ENCODE measurements at regions not wholly inside any gene's neighbourhood (a gene's known extent, or its start where the extent isn't known, plus 50 kb on each side); places are given as distances from the start of the nearest gene placed in this dataset.
"Not testable (repeated sequence)": the region's sequence is repeated elsewhere in the genome, so short reads cannot be mapped to it uniquely, and the experiment has no call there.

DNA sequence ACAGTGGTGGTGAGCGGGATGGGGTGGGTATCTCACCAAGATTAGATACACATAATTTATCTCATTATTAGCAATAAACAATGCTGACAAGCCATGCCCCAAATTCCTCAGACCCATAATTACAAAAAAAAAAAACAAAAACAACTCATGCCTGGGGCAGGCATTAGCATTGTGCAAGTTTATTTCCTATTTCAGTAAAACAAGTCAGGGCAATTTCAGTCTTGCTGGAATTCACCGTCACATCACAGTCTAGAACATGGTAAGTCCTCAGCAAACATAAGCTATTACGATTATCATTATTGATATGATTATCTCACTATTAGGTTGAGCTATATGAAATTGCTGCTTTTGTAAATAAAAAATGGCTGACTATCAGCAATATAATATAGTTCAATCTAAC, 57.5 kb upstream of the GNAQ start:
- H3K4me3 ChIP-seq (ENCODE audit: low read depth in 1 of 3, low read length in 3 of 3), result no peak overlapping the region
- WGBS, 3 donors, result 58 to 86% (median 83%) methylated on average over 3 of the region's 3 CpGs
- DNase-seq, result no peak
- no peaks in the 10 kb centered on the region for H3K27me3 ChIP-seq (ENCODE audit: control insufficient read depth in 3 of 3, insufficient read depth in 3 of 3, low read length in 3 of 3)
- H3K27ac ChIP-seq (ENCODE audit: low read depth in 1 of 3, low read length in 2 of 3), result no peak overlapping the region
- no peak for FAIRE-seq
- H3K36me3 ChIP-seq (ENCODE audit: control insufficient read depth in 3 of 3, insufficient read depth in 2 of 3, low read depth in 1 of 3, low read length in 3 of 3), result no peaks in the 10 kb centered on the region
- H3K9me3 ChIP-seq (ENCODE audit: control insufficient read depth in 2 of 2, insufficient read depth in 1 of 2, low read depth in 1 of 2, low read length in 1 of 2), result no peaks in the 10 kb centered on the region
- no peaks in the 10 kb centered on the region for H3K4me1 ChIP-seq (ENCODE audit: control insufficient read depth in 3 of 3, insufficient read depth in 2 of 3, low read depth in 1 of 3, low read length in 2 of 3)

DNA sequence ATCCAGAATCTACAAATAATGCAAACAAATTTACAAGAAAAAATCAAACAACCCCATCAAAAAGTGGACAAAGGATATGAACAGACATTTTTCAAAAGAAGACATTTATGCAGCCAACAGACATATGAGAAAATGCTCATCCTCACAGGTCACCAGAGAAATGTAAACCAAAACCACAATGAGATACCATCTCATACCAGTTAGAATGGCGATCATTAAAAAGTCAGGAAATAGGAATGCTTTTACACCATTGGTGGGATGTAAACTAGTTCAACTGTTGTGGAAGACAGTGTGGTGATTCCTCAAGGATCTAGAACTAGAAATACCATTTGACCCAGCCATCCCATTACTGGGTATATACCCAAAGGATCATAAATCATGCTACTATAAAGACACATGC, 56.6 kb upstream of the GNAQ start:
- not testable (repeated sequence) for DNase-seq; H3K9me3 ChIP-seq (ENCODE audit: control insufficient read depth in 2 of 2, insufficient read depth in 1 of 2, low read depth in 1 of 2, low read length in 1 of 2); H3K36me3 ChIP-seq (ENCODE audit: control insufficient read depth in 3 of 3, insufficient read depth in 2 of 3, low read depth in 1 of 3, low read length in 3 of 3); FAIRE-seq; H3K4me1 ChIP-seq (ENCODE audit: control insufficient read depth in 3 of 3, insufficient read depth in 2 of 3, low read depth in 1 of 3, low read length in 2 of 3); H3K27me3 ChIP-seq (ENCODE audit: control insufficient read depth in 3 of 3, insufficient read depth in 3 of 3, low read length in 3 of 3); H3K27ac ChIP-seq (ENCODE audit: low read depth in 1 of 3, low read length in 2 of 3); H3K4me3 ChIP-seq (ENCODE audit: low read depth in 1 of 3, low read length in 3 of 3)
- 88 to 96% (median 95%) methylated on average over 1 of the region's 1 CpG for WGBS, 3 donors
